HepG2 (cell line): ENCODE measurements at regions not wholly inside any gene's neighbourhood (a gene's known extent, or its start where the extent isn't known, plus 50 kb on each side); places are given as distances from the start of the nearest gene placed in this dataset.

Experiments used
- CC2D1A ChIP-seq: sonication (generic); formaldehyde crosslinking; IDR thresholded peaks from 2 replicates; pipeline ENCODE4 v1.8.1; 2023; ENCODE audit warnings: mild to moderate bottlenecking, missing genetic modification reagents
- CTCF ChIP-seq: sonication (generic); formaldehyde crosslinking; IDR thresholded peaks from 2 replicates; pipeline ENCODE4 v1.5.0; 2020; ENCODE audit warnings: mild to moderate bottlenecking, missing genetic modification reagents, moderate library complexity
- HMG20B ChIP-seq: conservative IDR thresholded peaks from 2 replicates; pipeline ENCODE4 v1.6.1; 2016; ENCODE audit warnings: missing genetic modification reagents, missing compliant biosample characterization
- MAZ ChIP-seq, 2 experiments: sonication (generic) in 1 of 2; formaldehyde crosslinking in 1 of 2; IDR thresholded peaks; 2 replicates each; pipeline versions ENCODE4 v1.5.0 to v1.6.1; 2012 to 2020; ENCODE audit warnings: low read depth in 2 of 2, mild to moderate bottlenecking in 2 of 2, borderline replicate concordance in 1 of 2, improper control_type of control experiment in 1 of 2, low read length in 1 of 2, missing genetic modification reagents in 1 of 2, moderate library complexity in 1 of 2
- RFXANK ChIP-seq: IDR thresholded peaks from 2 replicates; pipeline ENCODE4 v1.6.1; 2016
- ZEB1 ChIP-seq: IDR thresholded peaks from 2 replicates; pipeline ENCODE4 v1.6.1; 2012; ENCODE audit warnings: mild to moderate bottlenecking, low read depth, inconsistent platforms; ENCODE audit not compliant: insufficient replicate concordance

GRCh38 chr6:125363039-125363823 is 61.5 kb upstream of the HDDC2 start:
- no peak for TF ChIP-seq HMG20B (CRISPR knock-in tag)
- no peak for TF ChIP-seq MAZ (IDR thresholded peaks at IDR 0.05; ENCODE audit: borderline replicate concordance, low read depth, low read length)
- TF ChIP-seq MAZ (CRISPR knock-in tag; IDR thresholded peaks at IDR 0.05; ENCODE audit: low read depth): no peak
- TF ChIP-seq CC2D1A (CRISPR knock-in tag): no peak
- TF ChIP-seq ZEB1: no peak
- no peak for TF ChIP-seq RFXANK
- 0 out of 2 replicates have a peak, but pooled peaks have one; percentile 19 for TF ChIP-seq CTCF (CRISPR knock-in tag)
